Stimulated activated CD8-positive, alpha-beta memory T cell treated with anti-CD3 and anti-CD28 coated beads, Interleukin-12 subunit alpha, Interleukin-12 subunit beta, amount 100 ng/mL, for 4 hours (primary cell): ENCODE measurements at regions not wholly inside any gene's neighbourhood (a gene's known extent, or its start where the extent isn't known, plus 50 kb on each side); places are given as distances from the start of the nearest gene placed in this dataset.

Source experiments
- DNase-seq: peaks from one replicate; pipeline ENCODE4 v3.0.0-alpha.2; 2020; ENCODE audit warnings: low read depth

DNA sequence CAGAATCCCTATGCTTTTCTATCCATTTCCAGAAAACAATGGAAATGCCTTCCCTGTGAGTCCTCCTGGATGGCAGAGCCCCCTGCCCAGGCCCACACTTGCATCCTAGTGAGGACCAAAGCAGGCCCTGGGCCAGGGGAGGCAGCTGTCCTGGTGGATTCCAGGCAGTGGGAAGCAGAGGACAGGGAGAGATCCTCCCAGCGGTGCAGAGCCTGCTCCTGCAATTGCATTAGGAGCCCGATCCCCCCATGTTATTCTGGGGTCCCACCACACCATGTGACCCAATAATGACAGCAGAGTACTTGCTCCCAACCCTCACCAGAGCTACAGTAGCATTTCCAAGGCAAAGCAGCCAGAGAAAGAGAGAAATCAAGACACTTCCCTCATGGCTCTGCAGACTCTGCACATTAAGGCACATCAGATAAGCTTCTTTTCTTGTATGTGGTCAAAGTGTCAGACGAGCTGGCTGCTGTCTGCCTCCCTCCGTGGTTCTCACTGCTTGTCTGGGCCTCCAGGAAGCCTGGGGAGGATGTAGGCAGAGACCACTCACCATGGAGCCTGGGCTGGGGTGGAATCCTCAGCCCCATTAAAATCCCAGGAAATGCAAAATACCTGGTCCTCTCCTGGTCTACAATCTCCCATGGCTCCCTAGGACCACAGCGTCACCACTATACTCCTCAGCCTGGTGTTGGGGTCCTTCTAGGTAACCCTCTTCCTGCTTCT is 54.9 kb upstream of the RUNX3 start:
- no peak for DNase-seq

DNA sequence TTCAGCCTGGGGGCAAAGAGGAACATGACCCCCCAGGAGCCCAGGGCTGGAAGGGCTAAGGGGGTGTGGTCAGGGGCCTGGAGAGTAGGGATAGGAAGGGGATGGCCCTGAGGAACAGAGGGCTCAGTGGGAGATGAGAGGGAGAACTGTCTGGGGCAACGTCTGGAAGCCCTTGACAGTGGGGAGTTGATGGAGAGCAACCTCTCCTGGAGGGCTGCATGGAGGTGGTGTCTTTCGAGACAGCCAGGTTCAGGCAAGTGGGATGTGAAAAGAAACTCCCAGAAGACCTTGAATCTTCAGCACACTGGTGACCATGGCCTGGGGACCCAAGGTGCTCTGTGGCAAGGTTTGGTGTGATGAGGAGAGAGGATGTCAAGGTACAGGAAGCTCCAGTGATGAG is 54.2 kb upstream of the RUNX3 start:
- no peak for DNase-seq

DNA sequence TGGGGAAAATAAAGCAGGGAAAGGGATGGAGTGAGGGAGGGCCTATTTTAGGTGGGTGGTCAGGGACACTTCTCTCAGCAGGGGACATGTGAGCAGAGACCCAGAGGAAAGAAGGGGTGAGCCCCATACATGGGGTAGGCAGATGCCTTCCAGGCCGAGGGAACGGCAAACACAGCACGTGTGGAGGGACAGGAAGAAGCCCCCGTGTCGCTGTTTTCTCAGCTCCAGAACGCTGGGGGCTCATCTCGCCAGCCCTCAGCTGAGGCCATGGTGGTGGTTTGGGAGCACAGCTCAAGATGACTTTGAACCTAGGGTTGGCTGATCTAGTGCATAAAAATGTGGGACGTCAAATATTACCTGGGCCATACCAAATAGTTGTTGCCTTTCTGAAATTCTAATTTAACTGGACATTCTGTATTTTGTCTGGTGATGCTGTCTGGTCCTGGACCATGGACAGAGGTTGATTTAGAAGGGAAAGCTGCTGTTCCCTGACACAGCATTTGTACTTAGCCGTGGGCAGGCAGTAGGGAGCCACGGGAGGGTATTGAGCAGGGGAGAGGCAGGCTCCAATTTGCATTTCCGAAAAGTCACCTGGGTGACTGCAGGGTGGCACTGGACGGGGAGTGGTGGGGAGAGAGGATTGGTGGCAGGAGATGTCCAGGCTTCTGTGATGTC is 53.1 kb upstream of the RUNX3 start:
- no peak for DNase-seq

DNA sequence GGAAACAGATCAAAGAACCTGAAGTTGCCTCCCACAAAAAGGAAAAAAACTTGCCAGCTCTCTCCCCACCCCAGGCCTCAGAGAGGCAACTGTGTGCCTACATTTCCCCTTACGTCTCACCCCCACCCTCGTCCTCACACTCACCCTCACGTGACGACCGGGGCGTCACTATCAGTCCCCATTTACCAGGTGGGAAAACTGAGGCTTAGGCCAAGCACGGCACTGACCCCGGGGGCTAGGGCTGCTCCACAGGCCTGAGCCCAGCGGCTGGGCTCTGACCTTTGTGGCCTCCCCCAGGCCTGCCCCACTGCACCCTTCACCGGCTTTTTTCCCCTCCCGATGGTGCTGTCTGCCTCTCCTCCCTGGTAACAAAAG is 51.5 kb upstream of the RUNX3 start:
- DNase-seq, result peak; percentile 53

DNA sequence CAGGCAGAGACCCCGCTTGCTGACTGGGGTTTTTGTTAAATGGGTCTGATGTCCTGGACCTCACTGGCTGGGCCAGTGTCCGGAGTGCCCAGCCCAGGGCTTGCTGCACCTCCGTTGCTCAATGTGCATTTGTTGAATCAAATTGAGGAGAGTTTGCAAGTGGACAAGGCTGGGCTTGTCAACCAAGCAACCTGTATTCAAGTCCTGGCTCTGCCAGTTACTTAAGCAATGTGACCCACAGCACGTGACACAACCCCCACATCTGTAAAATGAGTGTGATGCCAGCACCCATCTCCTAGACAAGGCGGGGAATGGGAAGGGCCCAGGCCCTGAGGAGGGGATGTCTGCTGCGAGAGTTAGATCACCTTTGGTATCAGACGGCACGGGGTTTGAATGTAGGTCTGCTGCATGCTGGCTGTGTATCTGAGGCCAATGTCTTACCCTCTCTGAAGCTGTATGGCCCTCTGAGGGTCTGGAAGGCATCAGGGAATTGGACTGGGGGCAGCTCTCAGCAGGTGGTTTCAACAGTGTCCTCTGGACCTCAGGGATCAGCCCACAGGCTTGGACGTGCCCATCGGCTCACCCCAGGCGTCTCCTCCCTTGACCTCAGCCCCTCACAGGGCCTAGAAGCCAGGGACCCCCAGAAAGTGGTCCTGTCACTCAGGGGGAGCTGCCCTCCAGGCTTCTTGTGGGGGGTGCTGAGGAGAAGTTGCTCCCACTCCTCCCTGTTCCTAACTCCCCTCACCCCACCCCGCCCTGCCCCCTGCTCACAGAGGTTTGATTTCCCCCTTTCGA is 51.0 kb upstream of the RUNX3 start:
- DNase-seq, result no peak
